ENCODE measurements at regions not wholly inside any gene's neighbourhood (a gene's known extent, or its start where the extent isn't known, plus 50 kb on each side); places are given as distances from the start of the nearest gene placed in this dataset.

- Histone ChIP-seq H3K79me2 (ENCODE audit: control insufficient read depth, insufficient read depth, low read length, poor library complexity) (no peaks in the 10 kb centered on the region), H3K4me3 (ENCODE audit: low read depth, low read length) (no peak overlapping the region), H3K4me2 (ENCODE audit: low read length) (no peak overlapping the region), H2AK5ac (ENCODE audit: low read length) (no peak overlapping the region), H2AFZ (ENCODE audit: insufficient read depth, low read length, poor library complexity) (no peak overlapping the region), H3K23ac (ENCODE audit: low read length) (no peak overlapping the region), H3K9ac (ENCODE audit: low read length) (no peak overlapping the region), H3K27me3 (ENCODE audit: insufficient read depth, low read length) (no peaks in the 10 kb centered on the region), H3K18ac (ENCODE audit: low read length) (no peak overlapping the region), H2BK120ac (ENCODE audit: insufficient read depth, low read length, poor library complexity) (no peak overlapping the region), H3K27ac (ENCODE audit: low read depth, low read length) (no peak overlapping the region), H2BK12ac (ENCODE audit: low read length) (no peak overlapping the region), H3K79me1 (ENCODE audit: low read length) (no peaks in the 10 kb centered on the region), H3K4me1 (ENCODE audit: control insufficient read depth in 1 of 2, insufficient read depth in 2 of 2, low read length in 2 of 2) (no peaks in the 10 kb centered on the region), H2BK5ac (ENCODE audit: low read depth, low read length, poor library complexity) (no peak overlapping the region), H4K91ac (ENCODE audit: low read depth, low read length) (no peak overlapping the region), H3K9me3 (ENCODE audit: insufficient read depth, low read depth, low read length) (no peaks in the 10 kb centered on the region), H4K12ac (ENCODE audit: low read depth, low read length) (no peak overlapping the region), H3K36me3 (ENCODE audit: control insufficient read depth in 1 of 2, insufficient read depth in 2 of 2, low read length in 2 of 2) (no peaks in the 10 kb centered on the region), H4K8ac (ENCODE audit: low read depth, low read length) (no peak overlapping the region), H3K4ac (ENCODE audit: low read depth, low read length) (no peak overlapping the region), H3K14ac (ENCODE audit: low read length) (no peak overlapping the region)
- no CpG with 5 or more reads among the region's 2 CpGs for WGBS (ENCODE audit: extremely low coverage, insufficient coverage, insufficient read length)
- DNase-seq = peak; percentile 16 to 53
Measured at GRCh38 chr1:196128835-196129234, 479.4 kb downstream of the KCNT2 start.

- Histone ChIP-seq H3K4me2 (ENCODE audit: low read length) (no peak overlapping the region), H3K9ac (ENCODE audit: low read length) (no peak overlapping the region), H3K18ac (ENCODE audit: low read length) (no peak overlapping the region), H2AFZ (ENCODE audit: insufficient read depth, low read length, poor library complexity) (no peak overlapping the region), H3K79me2 (ENCODE audit: control insufficient read depth, insufficient read depth, low read length, poor library complexity) (no peaks in the 10 kb centered on the region), H3K23ac (ENCODE audit: low read length) (no peak overlapping the region), H4K12ac (ENCODE audit: low read depth, low read length) (no peak overlapping the region), H2BK5ac (ENCODE audit: low read depth, low read length, poor library complexity) (no peak overlapping the region), H3K27me3 (ENCODE audit: insufficient read depth, low read length) (no peaks in the 10 kb centered on the region), H2BK120ac (ENCODE audit: insufficient read depth, low read length, poor library complexity) (no peak overlapping the region), H3K14ac (ENCODE audit: low read length) (no peak overlapping the region), H3K79me1 (ENCODE audit: low read length) (no peaks in the 10 kb centered on the region), H3K4ac (ENCODE audit: low read depth, low read length) (no peak overlapping the region), H3K4me1 (ENCODE audit: control insufficient read depth in 1 of 2, insufficient read depth in 2 of 2, low read length in 2 of 2) (no peaks in the 10 kb centered on the region), H2AK5ac (ENCODE audit: low read length) (no peak overlapping the region), H3K36me3 (ENCODE audit: control insufficient read depth in 1 of 2, insufficient read depth in 2 of 2, low read length in 2 of 2) (no peaks in the 10 kb centered on the region), H4K8ac (ENCODE audit: low read depth, low read length) (no peak overlapping the region), H4K91ac (ENCODE audit: low read depth, low read length) (no peak overlapping the region), H3K9me3 (ENCODE audit: insufficient read depth, low read depth, low read length) (no peaks in the 10 kb centered on the region), H3K4me3 (ENCODE audit: low read depth, low read length) (no peak overlapping the region), H2BK12ac (ENCODE audit: low read length) (no peak overlapping the region), H3K27ac (ENCODE audit: low read depth, low read length) (no peak overlapping the region)
- DNase-seq = no peak
- WGBS (ENCODE audit: extremely low coverage, insufficient coverage, insufficient read length) = no CpG with 5 or more reads among the region's 2 CpGs
Measured at GRCh38 chr1:196121181-196121580, 487.1 kb downstream of the KCNT2 start.

GRCh38 chr1:196115646-196116045 lies 492.6 kb downstream of the KCNT2 start:
- H2BK5ac ChIP-seq (ENCODE audit: low read depth, low read length, poor library complexity) = no peak overlapping the region
- peak; percentile 2 to 28 for DNase-seq
- no peak overlapping the region for H3K4ac ChIP-seq (ENCODE audit: low read depth, low read length)
- no peaks in the 10 kb centered on the region for H3K36me3 ChIP-seq (ENCODE audit: control insufficient read depth in 1 of 2, insufficient read depth in 2 of 2, low read length in 2 of 2)
- no peaks in the 10 kb centered on the region for H3K79me2 ChIP-seq (ENCODE audit: control insufficient read depth, insufficient read depth, low read length, poor library complexity)
- H3K9ac ChIP-seq (ENCODE audit: low read length) = no peak overlapping the region
- no peak overlapping the region for H4K91ac ChIP-seq (ENCODE audit: low read depth, low read length)
- no peak overlapping the region for H3K14ac ChIP-seq (ENCODE audit: low read length)
- no peak overlapping the region for H2AK5ac ChIP-seq (ENCODE audit: low read length)
- H4K12ac ChIP-seq (ENCODE audit: low read depth, low read length) = no peak overlapping the region
- H3K9me3 ChIP-seq (ENCODE audit: insufficient read depth, low read depth, low read length) = no peaks in the 10 kb centered on the region
- no peak overlapping the region for H3K27ac ChIP-seq (ENCODE audit: low read depth, low read length)
- no peaks in the 10 kb centered on the region for H3K79me1 ChIP-seq (ENCODE audit: low read length)
- no peak overlapping the region for H3K18ac ChIP-seq (ENCODE audit: low read length)
- no peak overlapping the region for H3K4me3 ChIP-seq (ENCODE audit: low read depth, low read length)
- H3K4me2 ChIP-seq (ENCODE audit: low read length) = no peak overlapping the region
- H3K4me1 ChIP-seq (ENCODE audit: control insufficient read depth in 1 of 2, insufficient read depth in 2 of 2, low read length in 2 of 2) = no peaks in the 10 kb centered on the region
- WGBS (ENCODE audit: extremely low coverage, insufficient coverage, insufficient read length) = no CpG with 5 or more reads among the region's 2 CpGs
- H2BK12ac ChIP-seq (ENCODE audit: low read length) = no peak overlapping the region
- H4K8ac ChIP-seq (ENCODE audit: low read depth, low read length) = no peak overlapping the region
- no peak overlapping the region for H2BK120ac ChIP-seq (ENCODE audit: insufficient read depth, low read length, poor library complexity)
- no peaks in the 10 kb centered on the region for H3K27me3 ChIP-seq (ENCODE audit: insufficient read depth, low read length)
- no peak overlapping the region for H3K23ac ChIP-seq (ENCODE audit: low read length)
- H2AFZ ChIP-seq (ENCODE audit: insufficient read depth, low read length, poor library complexity) = no peak overlapping the region

- Histone ChIP-seq H2AFZ (ENCODE audit: insufficient read depth, low read length, poor library complexity) (no peak overlapping the region), H3K4me3 (ENCODE audit: low read depth, low read length) (no peak overlapping the region), H3K18ac (ENCODE audit: low read length) (no peak overlapping the region), H4K91ac (ENCODE audit: low read depth, low read length) (no peak overlapping the region), H3K23ac (ENCODE audit: low read length) (no peak overlapping the region), H3K79me2 (ENCODE audit: control insufficient read depth, insufficient read depth, low read length, poor library complexity) (no peaks in the 10 kb centered on the region), H2BK12ac (ENCODE audit: low read length) (no peak overlapping the region), H3K4me1 (ENCODE audit: control insufficient read depth in 1 of 2, insufficient read depth in 2 of 2, low read length in 2 of 2) (no peaks in the 10 kb centered on the region), H3K79me1 (ENCODE audit: low read length) (no peaks in the 10 kb centered on the region), H3K4me2 (ENCODE audit: low read length) (no peak overlapping the region), H2AK5ac (ENCODE audit: low read length) (no peak overlapping the region), H3K4ac (ENCODE audit: low read depth, low read length) (no peak overlapping the region), H3K27ac (ENCODE audit: low read depth, low read length) (no peak overlapping the region), H2BK120ac (ENCODE audit: insufficient read depth, low read length, poor library complexity) (no peak overlapping the region), H3K36me3 (ENCODE audit: control insufficient read depth in 1 of 2, insufficient read depth in 2 of 2, low read length in 2 of 2) (no peaks in the 10 kb centered on the region), H4K8ac (ENCODE audit: low read depth, low read length) (no peak overlapping the region), H3K9me3 (ENCODE audit: insufficient read depth, low read depth, low read length) (no peaks in the 10 kb centered on the region), H2BK5ac (ENCODE audit: low read depth, low read length, poor library complexity) (no peak overlapping the region), H3K9ac (ENCODE audit: low read length) (no peak overlapping the region), H3K27me3 (ENCODE audit: insufficient read depth, low read length) (no peaks in the 10 kb centered on the region), H3K14ac (ENCODE audit: low read length) (no peak overlapping the region), H4K12ac (ENCODE audit: low read depth, low read length) (no peak overlapping the region)
- no CpG with 5 or more reads among the region's 3 CpGs for WGBS (ENCODE audit: extremely low coverage, insufficient coverage, insufficient read length)
- DNase-seq = peak; percentile 56 to 78
Measured at GRCh38 chr1:196114193-196114592, 494.0 kb downstream of the KCNT2 start.
